Activated T-helper 2 cell treated with anti-CD3 and anti-CD28 coated beads, Interferon-gamma antibody, Interleukin-2, Interleukin-4, amounts not matched to agents 10 μg/mL and 5 μg/mL and 100 μg/mL, durations not matched to agents 14 hours and 24 hours and 36 hours (primary cell): ENCODE measurements at regions not wholly inside any gene's neighbourhood (a gene's known extent, or its start where the extent isn't known, plus 50 kb on each side); places are given as distances from the start of the nearest gene placed in this dataset.

Experiments
- DNase-seq: peaks from one replicate; pipeline ENCODE4 v3.0.0; 2021; ENCODE audit warnings: low spot score
- H3K27ac Mint-ChIP-seq: one replicate; pipeline ENCODE4 v1.8.0; 2021; ENCODE audit warnings: mixed read lengths
- H3K27me3 Mint-ChIP-seq: one replicate; pipeline ENCODE4 v1.8.0; 2021; ENCODE audit warnings: low read depth, mixed read lengths
- H3K36me3 Mint-ChIP-seq: one replicate; pipeline ENCODE4 v1.8.0; 2021; ENCODE audit warnings: low read depth, mixed read lengths
- H3K4me1 Mint-ChIP-seq: one replicate; pipeline ENCODE4 v1.8.0; 2021; ENCODE audit warnings: low read depth, mixed read lengths
- H3K4me3 Mint-ChIP-seq: one replicate; pipeline ENCODE4 v1.8.0; 2021; ENCODE audit warnings: low read depth, mild to moderate bottlenecking, moderate library complexity, mixed read lengths
- H3K9me3 Mint-ChIP-seq: one replicate; pipeline ENCODE4 v1.8.0; 2021; ENCODE audit warnings: mixed read lengths
- intact Hi-C: fragments of 100-400 bp; cut with micrococcal nuclease; formaldehyde crosslinking; loops from one replicate; pipeline ENCODE4 v1.15.1; 2023

DNA sequence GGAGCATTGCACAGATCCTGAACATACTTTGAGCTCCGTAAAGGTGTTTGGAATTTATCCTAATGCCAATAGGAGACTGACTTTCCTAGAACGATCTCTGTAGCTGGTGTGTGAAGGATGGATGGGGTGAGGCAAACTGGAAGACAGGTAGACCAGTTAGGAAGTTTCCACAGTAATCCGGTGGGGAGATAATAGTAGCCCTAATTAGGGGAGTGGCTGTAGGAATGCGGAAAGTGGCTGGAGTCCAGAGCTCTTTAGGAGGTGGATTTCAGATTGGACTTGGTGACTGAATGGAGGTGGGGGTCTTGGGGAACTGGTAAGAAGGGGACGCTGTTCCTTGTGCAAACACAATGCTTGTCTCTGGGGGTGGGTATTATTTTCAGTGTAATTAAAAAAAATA is 146.3 kb downstream of the SOX4 start:
- DNase-seq = no peak
- H3K27me3 Mint-ChIP-seq = peaks cover 2% of the 10 kb centered on the region
- H3K4me3 Mint-ChIP-seq = no peak overlapping the region
- intact Hi-C loops = no loop called here
- H3K36me3 Mint-ChIP-seq = no peaks in the 10 kb centered on the region
- peaks cover 6% of the 10 kb centered on the region for H3K4me1 Mint-ChIP-seq
- H3K27ac Mint-ChIP-seq = no peak overlapping the region
- H3K9me3 Mint-ChIP-seq = no peaks in the 10 kb centered on the region

DNA sequence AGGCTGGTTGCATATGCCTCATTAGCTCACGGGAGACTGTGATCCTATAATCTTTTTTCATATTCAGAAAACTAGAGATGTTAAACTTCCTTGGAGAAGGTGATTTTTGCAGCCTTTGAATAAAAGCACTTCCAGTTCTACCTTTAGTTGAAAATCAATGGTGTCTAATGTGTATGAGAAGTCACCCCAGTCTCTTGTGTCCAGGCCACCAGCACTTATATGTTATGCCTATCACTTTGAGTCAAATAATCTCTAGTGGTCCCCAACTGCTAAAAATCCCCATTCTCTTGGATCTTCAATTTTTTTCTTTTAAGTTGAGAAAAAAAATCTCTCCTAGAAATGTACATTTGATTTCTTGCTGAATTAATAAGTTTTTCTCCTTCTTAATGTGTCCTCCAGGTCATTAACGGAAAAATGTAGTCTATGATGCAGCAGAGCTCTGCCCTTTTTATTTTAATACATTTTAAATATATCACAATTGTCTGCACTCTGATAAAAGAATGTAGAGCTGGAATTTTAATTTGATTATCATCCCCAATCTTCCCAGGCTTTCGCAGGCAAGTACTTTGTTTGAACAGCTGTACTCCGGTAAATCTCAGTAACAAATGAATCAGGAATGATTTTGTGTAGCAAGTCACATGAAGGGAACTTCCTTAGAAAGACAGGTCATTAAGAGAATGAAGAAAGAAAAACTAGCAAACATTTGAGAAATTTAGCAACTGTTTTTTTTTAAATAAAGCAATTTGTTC is 147.0 kb downstream of the SOX4 start:
- Mint-ChIP-seq H3K27ac (no peak overlapping the region), H3K9me3 (no peaks in the 10 kb centered on the region), H3K4me1 (peaks cover 6% of the 10 kb centered on the region), H3K4me3 (no peak overlapping the region), H3K36me3 (no peaks in the 10 kb centered on the region), H3K27me3 (peaks cover 2% of the 10 kb centered on the region)
- intact Hi-C loops = no loop called here
- DNase-seq = no peak

DNA sequence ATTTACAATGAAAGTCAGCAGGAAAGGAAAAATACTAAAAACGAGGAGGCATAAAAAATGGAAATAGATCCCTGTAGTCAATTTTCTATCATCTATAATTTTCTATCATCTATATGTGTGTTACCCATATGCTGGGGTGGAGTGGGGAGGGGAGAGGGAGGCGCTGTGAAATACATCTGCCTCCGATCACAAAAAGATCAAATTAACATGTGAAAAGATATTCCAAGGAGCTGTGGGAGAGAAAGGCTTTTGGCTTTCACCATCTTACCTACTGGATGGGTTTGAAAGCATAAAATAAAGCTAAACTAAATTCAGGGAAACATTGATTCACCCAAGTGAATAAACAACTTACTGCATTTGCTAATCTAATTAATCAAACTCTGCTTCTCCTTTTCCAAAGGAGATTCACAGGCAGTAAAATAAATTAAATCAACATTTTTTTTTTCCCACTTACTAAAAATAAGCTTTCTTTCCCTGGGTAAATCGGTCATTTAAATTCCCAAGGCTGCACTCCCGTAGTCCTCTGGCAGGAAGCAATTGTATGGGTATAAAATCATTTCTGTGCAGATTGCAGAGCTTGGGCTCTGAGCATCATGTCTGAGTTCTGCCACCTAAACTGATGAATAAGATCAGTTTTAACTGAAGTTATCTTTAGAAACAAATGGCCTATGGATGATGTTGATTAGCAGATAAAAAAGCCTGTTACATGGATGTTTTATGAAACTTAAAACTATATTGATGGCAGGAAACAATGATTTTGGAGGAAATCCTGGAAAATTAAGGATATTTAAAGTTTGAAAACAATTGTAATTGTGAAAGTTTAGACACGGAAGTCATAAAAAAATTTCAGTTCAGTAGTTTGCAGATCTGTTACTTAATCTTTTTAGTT is 147.9 kb downstream of the SOX4 start:
- no peaks in the 10 kb centered on the region for H3K9me3 Mint-ChIP-seq

DNA sequence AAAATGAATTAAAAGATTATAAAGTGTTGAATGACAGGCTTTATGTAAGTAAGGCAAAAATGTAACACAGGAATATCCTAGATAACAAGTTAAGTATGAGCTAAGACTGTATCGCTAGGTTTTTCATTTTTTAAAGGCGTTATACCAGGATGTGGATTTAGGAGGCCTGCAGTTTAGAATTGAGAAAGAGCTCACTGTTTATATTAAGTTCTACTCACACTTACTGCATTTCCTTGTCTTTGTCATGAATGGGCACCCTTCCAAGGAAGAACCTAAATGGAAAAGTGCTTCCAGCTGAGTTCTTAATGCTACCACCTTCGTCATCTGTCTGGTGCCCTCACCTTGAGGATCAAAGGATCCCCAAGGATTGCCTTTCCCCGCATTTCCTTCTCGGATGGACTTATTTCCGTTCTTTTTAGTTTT is 148.7 kb downstream of the SOX4 start:
- no peak for DNase-seq
- intact Hi-C loops = no loop called here
- Mint-ChIP-seq H3K36me3 (no peaks in the 10 kb centered on the region), H3K27ac (no peak overlapping the region), H3K9me3 (no peaks in the 10 kb centered on the region), H3K4me1 (peaks cover 3% of the 10 kb centered on the region), H3K27me3 (no peaks in the 10 kb centered on the region), H3K4me3 (no peak overlapping the region)

More for the DNA sequence above, 147.9 kb downstream of the SOX4 start:
- H3K27ac Mint-ChIP-seq = no peak overlapping the region
- DNase-seq = no peak
- intact Hi-C loops = no loop called here
- H3K27me3 Mint-ChIP-seq = no peaks in the 10 kb centered on the region
- H3K4me1 Mint-ChIP-seq = peaks cover 6% of the 10 kb centered on the region
- H3K4me3 Mint-ChIP-seq = no peak overlapping the region
- no peaks in the 10 kb centered on the region for H3K36me3 Mint-ChIP-seq

DNA sequence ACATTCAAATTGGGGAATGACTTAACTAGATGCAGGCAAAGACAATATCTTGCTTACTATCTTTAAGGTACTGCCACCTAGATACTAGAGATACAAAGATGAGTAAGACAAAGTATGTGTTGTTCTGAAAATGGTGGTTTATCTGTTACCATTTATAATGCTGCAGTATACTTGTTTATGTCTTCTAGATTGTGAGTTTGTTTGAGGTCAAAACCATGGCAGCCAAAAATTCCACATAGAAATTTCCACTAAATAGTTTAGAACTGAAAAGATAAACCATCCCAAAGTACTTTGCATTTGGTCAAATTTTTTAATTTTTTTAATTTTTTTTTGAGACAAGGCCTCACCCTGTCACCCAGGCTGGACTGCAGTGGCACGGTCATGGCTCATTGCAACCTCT is 150.8 kb downstream of the SOX4 start:
- Mint-ChIP-seq H3K9me3 (no peaks in the 10 kb centered on the region), H3K27ac (no peak overlapping the region), H3K27me3 (no peaks in the 10 kb centered on the region), H3K4me3 (no peak overlapping the region), H3K36me3 (no peaks in the 10 kb centered on the region), H3K4me1 (peaks cover 7% of the 10 kb centered on the region)
- intact Hi-C loops = no loop called here
- no peak for DNase-seq

DNA sequence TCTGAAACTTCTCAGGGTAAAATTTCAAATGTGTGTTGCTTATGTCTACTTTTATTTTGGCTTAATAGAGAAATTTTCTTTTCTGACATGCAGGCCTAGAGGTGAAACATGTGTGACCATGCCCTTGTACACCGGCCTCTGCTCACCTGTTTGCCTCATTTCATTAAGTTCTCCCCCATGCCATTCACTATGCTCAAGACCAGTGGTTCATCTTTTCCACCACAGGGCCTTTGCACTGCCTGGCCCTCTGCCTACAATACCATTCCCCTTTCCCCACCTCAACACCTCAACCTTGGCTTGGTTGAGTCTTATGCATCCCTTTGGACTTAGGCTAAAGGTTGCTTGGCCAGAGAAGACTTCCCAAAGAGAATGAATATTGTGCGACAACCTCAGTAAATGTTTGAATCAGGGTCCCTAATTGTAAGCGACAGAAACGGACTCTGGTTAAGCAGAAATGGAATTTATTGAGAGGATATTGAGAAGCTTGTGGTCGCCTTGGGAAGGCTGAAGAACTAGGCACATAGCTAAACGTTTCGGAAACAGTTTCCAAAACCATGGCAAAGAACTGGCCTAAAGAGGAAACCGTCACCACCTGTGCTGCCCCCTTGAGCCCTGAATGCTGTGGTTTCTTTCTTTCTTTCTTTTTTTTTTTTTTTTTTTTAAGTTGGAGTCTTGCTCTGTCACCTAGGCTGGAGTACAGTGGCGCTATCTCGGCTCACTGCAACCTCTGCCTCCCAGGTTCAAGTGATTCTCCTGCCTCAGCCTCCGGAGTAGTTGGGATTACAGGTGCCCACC is 152.2 kb downstream of the SOX4 start:
- intact Hi-C loops = no loop called here
- no peaks in the 10 kb centered on the region for H3K36me3 Mint-ChIP-seq
- no peaks in the 10 kb centered on the region for H3K27me3 Mint-ChIP-seq
- peaks cover 7% of the 10 kb centered on the region for H3K4me1 Mint-ChIP-seq
- H3K9me3 Mint-ChIP-seq = no peaks in the 10 kb centered on the region
- DNase-seq = no peak
- no peak overlapping the region for H3K4me3 Mint-ChIP-seq
- H3K27ac Mint-ChIP-seq = no peak overlapping the region

DNA sequence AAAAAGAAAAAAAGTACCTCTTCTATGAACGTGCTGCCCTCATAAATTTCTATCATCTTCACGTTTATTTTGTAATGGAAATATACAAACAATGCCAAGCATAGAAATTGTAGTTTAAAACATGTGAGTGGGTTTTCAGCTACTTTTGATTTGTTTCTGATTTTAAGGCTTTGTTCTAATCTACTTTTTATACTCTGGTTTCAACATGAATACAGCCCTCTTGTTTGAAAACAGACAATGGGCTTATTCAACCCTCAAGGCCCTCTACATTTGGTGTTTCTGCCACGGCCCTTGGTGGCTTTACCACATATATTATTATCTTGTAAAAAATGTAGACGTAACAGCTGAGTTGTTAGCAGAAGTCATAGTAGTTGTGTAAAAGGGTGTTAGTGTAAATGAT is 153.9 kb downstream of the SOX4 start:
- H3K4me1 Mint-ChIP-seq = peaks cover 16% of the 10 kb centered on the region
- no peaks in the 10 kb centered on the region for H3K9me3 Mint-ChIP-seq
- no peak for DNase-seq
- no peaks in the 10 kb centered on the region for H3K36me3 Mint-ChIP-seq
- no peak overlapping the region for H3K27ac Mint-ChIP-seq
- intact Hi-C loops = no loop called here
- H3K4me3 Mint-ChIP-seq = no peak overlapping the region
- H3K27me3 Mint-ChIP-seq = no peaks in the 10 kb centered on the region

DNA sequence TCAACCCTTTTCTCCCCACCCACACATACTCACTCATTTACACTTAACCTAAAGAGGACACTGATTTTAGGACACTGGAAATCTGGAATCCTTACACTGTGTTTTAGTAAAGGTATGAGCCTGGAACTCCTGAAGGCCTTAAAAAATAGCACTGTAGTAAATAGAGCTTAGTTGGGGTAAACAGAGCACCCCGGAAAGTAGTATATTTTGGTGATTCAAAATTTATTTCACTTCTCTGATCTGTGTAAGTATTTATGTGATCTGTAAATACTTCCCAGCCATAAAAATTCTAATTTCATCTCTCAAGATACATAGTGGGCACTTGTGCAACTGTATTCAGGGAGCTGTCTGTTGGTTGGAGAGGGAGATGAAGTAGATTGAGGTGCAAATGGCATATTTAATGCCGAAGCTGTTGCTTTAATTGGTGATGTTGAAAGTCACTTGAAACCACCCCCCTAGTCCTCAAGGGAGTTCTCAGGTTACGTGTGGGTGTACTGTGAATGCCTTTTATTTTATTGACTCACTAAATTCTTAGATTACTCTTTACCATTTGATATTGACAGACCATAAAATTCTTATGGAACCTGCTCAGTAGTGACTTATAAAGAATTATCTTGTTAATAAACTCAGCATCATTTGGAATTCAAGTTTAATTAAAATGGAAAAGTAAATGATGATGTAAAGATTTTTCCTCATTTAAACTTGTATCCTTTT is 154.9 kb downstream of the SOX4 start:
- H3K36me3 Mint-ChIP-seq = no peaks in the 10 kb centered on the region
- no peaks in the 10 kb centered on the region for H3K9me3 Mint-ChIP-seq
- no peak overlapping the region for H3K4me3 Mint-ChIP-seq
- DNase-seq = no peak
- H3K27ac Mint-ChIP-seq = no peak overlapping the region
- no peaks in the 10 kb centered on the region for H3K27me3 Mint-ChIP-seq
- H3K4me1 Mint-ChIP-seq = peaks cover 21% of the 10 kb centered on the region
- intact Hi-C loops = no loop called here

DNA sequence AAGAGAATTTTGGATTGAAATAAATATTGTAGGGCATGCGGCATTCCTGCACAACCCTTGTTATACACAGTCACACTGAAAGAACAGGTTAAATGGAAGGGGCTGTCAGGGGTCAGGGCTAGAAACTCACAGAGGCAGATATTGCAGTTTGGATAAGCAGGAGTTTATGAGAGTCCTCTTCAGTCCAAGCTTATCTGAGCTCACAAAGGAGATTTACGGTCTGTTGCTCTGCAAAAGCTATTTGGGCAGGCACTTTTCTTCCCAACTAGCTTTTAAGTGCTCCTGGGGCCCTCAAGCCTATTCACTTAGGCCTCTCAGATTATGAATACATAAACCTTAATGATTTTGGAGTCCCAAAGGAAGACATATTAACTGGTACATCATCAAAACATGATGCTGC is 156.2 kb downstream of the SOX4 start:
- no peak overlapping the region for H3K27ac Mint-ChIP-seq
- intact Hi-C loops = loop anchor here (2.0 to 5.0 kb wide), 2 partner anchors 77 to 1207 kb away; no protein-coding TSS in a partner anchor

DNA sequence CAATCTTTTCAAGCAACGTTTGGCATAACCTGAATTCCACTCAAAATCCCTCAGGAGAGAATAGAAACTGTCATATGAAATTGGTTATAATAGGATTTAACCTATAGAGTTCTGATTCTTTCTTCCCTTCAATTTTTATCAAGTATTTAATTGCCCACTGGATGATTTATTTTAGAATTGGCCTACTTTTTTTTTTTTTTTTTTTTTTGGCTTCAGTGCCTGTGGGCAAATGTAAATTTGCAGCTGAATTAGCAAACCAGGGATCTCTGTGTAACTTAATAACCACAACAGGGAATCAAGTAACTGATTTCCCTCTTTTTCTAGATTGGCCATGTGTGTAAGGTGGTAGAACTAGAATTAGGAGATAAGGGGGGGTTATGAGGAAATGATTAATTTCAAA is 157.0 kb downstream of the SOX4 start:
- Mint-ChIP-seq H3K27ac (no peak overlapping the region), H3K27me3 (no peaks in the 10 kb centered on the region), H3K4me3 (no peak overlapping the region), H3K36me3 (no peaks in the 10 kb centered on the region), H3K4me1 (peaks cover 21% of the 10 kb centered on the region), H3K9me3 (no peaks in the 10 kb centered on the region)
- intact Hi-C loops = loop anchor here (2.0 to 5.0 kb wide), 2 partner anchors 76 to 1208 kb away; no protein-coding TSS in a partner anchor
- no peak for DNase-seq

More for the DNA sequence above, 156.2 kb downstream of the SOX4 start:
- no peak for DNase-seq
- H3K4me3 Mint-ChIP-seq = no peak overlapping the region
- no peaks in the 10 kb centered on the region for H3K9me3 Mint-ChIP-seq
- H3K27me3 Mint-ChIP-seq = no peaks in the 10 kb centered on the region
- H3K4me1 Mint-ChIP-seq = peaks cover 21% of the 10 kb centered on the region
- H3K36me3 Mint-ChIP-seq = no peaks in the 10 kb centered on the region

DNA sequence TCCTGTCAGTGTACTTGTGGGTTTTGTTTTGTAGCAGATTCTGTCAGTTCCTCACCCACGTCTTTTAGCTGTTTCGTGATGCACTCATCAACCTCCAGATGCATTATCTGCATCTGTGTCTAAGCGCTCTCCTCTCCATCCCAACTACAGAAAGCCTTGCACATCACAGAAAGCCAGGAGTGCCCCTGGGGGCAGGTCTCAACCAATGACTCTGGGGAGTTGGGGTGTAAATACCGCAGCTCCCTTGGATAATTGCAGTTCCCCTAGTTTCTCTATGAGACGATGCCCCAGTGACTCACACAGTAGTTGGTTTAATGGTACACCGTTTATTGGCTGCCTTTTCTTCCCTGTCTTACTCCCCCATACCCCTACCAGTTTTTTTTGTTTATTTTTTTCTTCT is 158.1 kb downstream of the SOX4 start:
- Mint-ChIP-seq H3K4me3 (no peak overlapping the region), H3K27ac (peak overlapping the region; percentile 62), H3K27me3 (no peaks in the 10 kb centered on the region), H3K9me3 (no peaks in the 10 kb centered on the region), H3K4me1 (peaks cover 21% of the 10 kb centered on the region), H3K36me3 (no peaks in the 10 kb centered on the region)
- DNase-seq = no peak
- intact Hi-C loops = loop anchor here (2.0 to 5.0 kb wide), 2 partner anchors 75 to 1209 kb away; no protein-coding TSS in a partner anchor
